DOHH2 (cell line): ENCODE measurements at regions not wholly inside any gene's neighbourhood (a gene's known extent, or its start where the extent isn't known, plus 50 kb on each side); places are given as distances from the start of the nearest gene placed in this dataset.

Experiments used
- H3F3A ChIP-seq: fragments of 200-600 bp; sonication (generic), shearing (Covaris generic); 2 replicates; pipeline ENCODE4 v1.6.0; 2016; ENCODE audit warnings: antibody characterized with exemption, mild to moderate bottlenecking; ENCODE audit not compliant: control insufficient read depth, insufficient read depth
- H3K27ac ChIP-seq: fragments of 200-600 bp; sonication (generic); 2 replicates; pipeline ENCODE4 v1.5.1; 2014; ENCODE audit warnings: low read depth, mild to moderate bottlenecking, low read length, moderate library complexity
- H3K27me3 ChIP-seq: fragments of 200-600 bp; sonication (generic); 2 replicates; pipeline ENCODE4 v1.6.1; 2014; ENCODE audit warnings: mild to moderate bottlenecking, low read length, mixed read lengths; ENCODE audit not compliant: control insufficient read depth
- H3K36me3 ChIP-seq: fragments of 200-600 bp; sonication (generic); 2 replicates; pipeline ENCODE4 v1.6.1; 2014; ENCODE audit warnings: mild to moderate bottlenecking, low read length, moderate library complexity, mixed read lengths; ENCODE audit not compliant: control insufficient read depth
- H3K4me1 ChIP-seq: fragments of 200-600 bp; sonication (generic); 2 replicates; pipeline ENCODE4 v1.6.1; 2014; ENCODE audit warnings: mild to moderate bottlenecking, low read length, mixed read lengths; ENCODE audit not compliant: control insufficient read depth
- H3K4me2 ChIP-seq: fragments of 200-600 bp; sonication (generic); 2 replicates; pipeline ENCODE4 v1.6.0; 2014; ENCODE audit warnings: mild to moderate bottlenecking, low read length, moderate library complexity
- H3K4me3 ChIP-seq: fragments of 200-600 bp; sonication (generic); 2 replicates; pipeline ENCODE4 v1.5.1; 2014; ENCODE audit warnings: mild to moderate bottlenecking, low read length, mixed read lengths
- H3K79me2 ChIP-seq: fragments of 200-600 bp; sonication (generic); 2 replicates; pipeline ENCODE4 v1.6.1; 2014; ENCODE audit warnings: mild to moderate bottlenecking, low read length, mixed read lengths; ENCODE audit not compliant: control insufficient read depth
- H3K9me2 ChIP-seq: fragments of 200-600 bp; sonication (generic); replicated peaks from 2 replicates; pipeline ENCODE4 v1.6.1; 2014; ENCODE audit warnings: mild to moderate bottlenecking, low read length, mixed read lengths; ENCODE audit not compliant: control insufficient read depth
- H3K9me3 ChIP-seq: fragments of 200-600 bp; sonication (generic); 2 replicates; pipeline ENCODE4 v1.6.1; 2014; ENCODE audit warnings: antibody characterized with exemption, low read length, mixed read lengths; ENCODE audit not compliant: control insufficient read depth, insufficient read depth
- H4K20me1 ChIP-seq: fragments of 200-600 bp; sonication (generic); 2 replicates; pipeline ENCODE4 v1.6.0; 2014; ENCODE audit warnings: low read depth, mild to moderate bottlenecking, antibody characterized with exemption, low read length, moderate library complexity; ENCODE audit not compliant: control insufficient read depth, insufficient read depth
- CTCF ChIP-seq: fragments of 200-600 bp; sonication (generic); IDR thresholded peaks from one replicate; pipeline ENCODE4 v1.5.1; 2014; ENCODE audit warnings: antibody characterized with exemption, mild to moderate bottlenecking, low read depth, low read length; ENCODE audit not compliant: poor library complexity, severe bottlenecking
- EZH2phosphoT487 ChIP-seq: fragments of 200-600 bp; sonication (generic); IDR thresholded peaks from 2 replicates; pipeline ENCODE4 v1.6.1; 2017; ENCODE audit warnings: borderline replicate concordance, mild to moderate bottlenecking, antibody characterized with exemption, low read length, moderate library complexity, mixed read lengths

- Histone ChIP-seq H4K20me1 (no peaks in the 10 kb centered on the region), H3F3A (no peaks in the 10 kb centered on the region), H3K79me2 (no peaks in the 10 kb centered on the region)
Observed at GRCh38 chr1:87688136-87688535, 359.5 kb downstream of the LMO4 start.

GRCh38 chr1:87689487-87689886 lies 360.8 kb downstream of the LMO4 start:
- Histone ChIP-seq H4K20me1 (no peaks in the 10 kb centered on the region), H3K4me2 (no peak overlapping the region), H3K9me3 (no peaks in the 10 kb centered on the region), H3K36me3 (no peaks in the 10 kb centered on the region), H3K79me2 (no peaks in the 10 kb centered on the region), H3K4me1 (no peaks in the 10 kb centered on the region), H3K9me2 (no peaks in the 10 kb centered on the region; the same call in 1 of the 2 replicates), H3K27ac (no peak overlapping the region), H3F3A (no peaks in the 10 kb centered on the region), H3K27me3 (no peaks in the 10 kb centered on the region), H3K4me3 (no peak overlapping the region)
- TF ChIP-seq EZH2phosphoT487 (no peak), CTCF (no peak)

More at GRCh38 chr1:87688136-87688535, 359.5 kb downstream of the LMO4 start:
- Histone ChIP-seq H3K36me3 (no peaks in the 10 kb centered on the region), H3K4me2 (no peak overlapping the region), H3K4me1 (peaks cover 4% of the 10 kb centered on the region; the same call in 1 of the 2 replicates), H3K4me3 (no peak overlapping the region), H3K9me3 (no peaks in the 10 kb centered on the region), H3K27me3 (no peaks in the 10 kb centered on the region), H3K27ac (no peak overlapping the region), H3K9me2 (no peaks in the 10 kb centered on the region; the same call in 1 of the 2 replicates)
- TF ChIP-seq EZH2phosphoT487, result no peak
- TF ChIP-seq CTCF, result no peak

- H3K9me2 ChIP-seq, result no peaks in the 10 kb centered on the region
- no peak for TF ChIP-seq CTCF
- no peak for TF ChIP-seq EZH2phosphoT487
Observed at GRCh38 chr1:87696483-87696882, 367.8 kb downstream of the LMO4 start.

More at GRCh38 chr1:87696483-87696882, 367.8 kb downstream of the LMO4 start:
- no peaks in the 10 kb centered on the region for H3K27me3 ChIP-seq
- H3K36me3 ChIP-seq, result no peaks in the 10 kb centered on the region
- peaks cover 5% of the 10 kb centered on the region; the same call in 1 of the 2 replicates for H3K9me3 ChIP-seq
- no peaks in the 10 kb centered on the region for H4K20me1 ChIP-seq
- no peaks in the 10 kb centered on the region for H3F3A ChIP-seq
- H3K79me2 ChIP-seq, result no peaks in the 10 kb centered on the region
- no peaks in the 10 kb centered on the region for H3K4me1 ChIP-seq
- no peak overlapping the region for H3K27ac ChIP-seq
- H3K4me2 ChIP-seq, result no peak overlapping the region
- no peak overlapping the region for H3K4me3 ChIP-seq
